Muscle of back (tissue), 3 donors: ENCODE measurements at regions not wholly inside any gene's neighbourhood (a gene's known extent, or its start where the extent isn't known, plus 50 kb on each side); places are given as distances from the start of the nearest gene placed in this dataset.

Source experiments
- DNase-seq, 3 donors: peaks; one replicate each; pipeline versions ENCODE4 v3.0.0 to v3.0.0-alpha.2; 2013

- DNase-seq = no peak
These were observed 97.6 kb downstream of the TM2D1 start for GRCh38 chr1:61627365-61627764.

- no peak for DNase-seq
These were observed 98.1 kb downstream of the TM2D1 start for GRCh38 chr1:61626816-61627215.

- DNase-seq = no peak
These were observed 101.1 kb downstream of the TM2D1 start for GRCh38 chr1:61623852-61624251.

GRCh38 chr1:61620536-61620935 is 104.4 kb downstream of the TM2D1 start:
- DNase-seq = no peak

DNA sequence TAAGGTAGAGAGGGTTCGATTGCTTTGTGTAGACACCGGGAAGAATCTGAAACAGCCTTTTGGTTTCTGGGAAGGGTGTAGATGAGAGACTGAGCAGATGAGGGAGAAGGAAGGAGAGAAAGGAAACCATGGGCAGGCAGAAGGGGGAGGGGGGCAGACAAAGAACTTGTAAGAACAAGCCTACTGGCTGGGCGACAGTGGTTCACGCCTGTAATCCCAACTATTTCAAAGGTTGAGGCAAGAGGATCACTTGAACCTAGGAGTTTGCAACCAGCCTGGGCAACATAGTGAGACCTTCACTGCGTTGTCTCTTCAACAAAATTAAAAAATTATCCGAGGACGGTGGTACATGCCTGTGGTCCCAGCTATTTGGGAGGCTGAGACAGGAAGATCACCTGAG is 106.2 kb downstream of the TM2D1 start:
- no peak for DNase-seq

DNA sequence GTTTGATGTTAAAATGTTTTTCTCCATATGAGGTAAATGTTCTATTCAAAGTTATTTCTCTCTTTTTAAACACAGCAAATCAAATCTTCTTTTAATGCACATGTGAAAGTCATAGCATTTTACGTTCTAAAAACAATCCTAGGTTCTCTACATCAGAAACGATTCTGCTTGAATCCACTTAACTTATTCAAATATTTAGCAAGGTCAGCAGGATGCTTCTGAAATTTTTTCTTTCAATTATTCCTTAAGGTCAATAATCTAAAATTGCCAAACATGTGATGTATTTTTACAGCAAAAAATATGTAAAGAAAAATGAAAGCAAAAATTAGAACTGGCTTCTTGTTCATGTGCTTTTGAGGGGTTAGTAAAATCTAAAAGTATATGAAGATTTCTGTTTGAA is 106.7 kb downstream of the TM2D1 start:
- DNase-seq = no peak

- no peak for DNase-seq
These were observed 108.1 kb downstream of the TM2D1 start for GRCh38 chr1:61616830-61617229.

DNA sequence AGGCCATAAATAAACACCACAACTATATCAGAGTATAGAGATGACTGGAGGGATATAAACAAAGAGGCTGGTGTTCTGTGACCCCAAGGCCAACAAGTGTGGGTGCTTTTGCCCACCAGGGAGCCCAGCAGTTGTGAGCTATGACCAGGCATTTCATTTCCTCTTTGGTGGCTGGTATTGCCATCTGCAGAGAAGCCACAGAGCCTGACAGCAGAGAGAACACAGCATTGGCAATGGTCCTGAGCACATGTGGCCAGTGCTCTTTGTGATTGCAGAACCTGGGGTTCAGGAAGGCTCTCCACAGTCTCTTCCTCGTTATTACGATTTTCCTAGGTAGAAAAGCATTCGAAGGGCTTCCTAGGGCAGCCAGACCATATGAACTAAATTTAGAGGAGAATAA is 112.3 kb downstream of the TM2D1 start:
- DNase-seq = no peak

DNA sequence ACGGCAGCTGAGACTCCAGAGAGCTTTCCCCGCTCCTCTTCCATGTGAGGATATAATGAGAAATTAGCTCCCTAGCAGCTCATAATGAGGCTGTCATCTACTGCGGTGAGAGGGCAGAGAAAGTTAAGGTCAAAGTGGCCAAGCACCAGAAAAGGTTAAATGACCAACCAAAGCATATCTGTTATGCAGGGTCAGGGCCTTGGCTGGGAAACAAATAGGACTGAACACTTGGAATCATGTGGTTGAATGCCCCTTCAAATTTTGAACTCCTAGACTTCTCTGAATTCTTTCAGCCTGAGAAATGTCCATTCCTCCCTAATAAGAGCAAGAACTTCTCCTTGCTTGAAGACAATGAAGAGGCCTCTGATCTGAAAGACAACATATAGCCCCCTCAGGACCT is 115.9 kb downstream of the TM2D1 start:
- no peak for DNase-seq

DNA sequence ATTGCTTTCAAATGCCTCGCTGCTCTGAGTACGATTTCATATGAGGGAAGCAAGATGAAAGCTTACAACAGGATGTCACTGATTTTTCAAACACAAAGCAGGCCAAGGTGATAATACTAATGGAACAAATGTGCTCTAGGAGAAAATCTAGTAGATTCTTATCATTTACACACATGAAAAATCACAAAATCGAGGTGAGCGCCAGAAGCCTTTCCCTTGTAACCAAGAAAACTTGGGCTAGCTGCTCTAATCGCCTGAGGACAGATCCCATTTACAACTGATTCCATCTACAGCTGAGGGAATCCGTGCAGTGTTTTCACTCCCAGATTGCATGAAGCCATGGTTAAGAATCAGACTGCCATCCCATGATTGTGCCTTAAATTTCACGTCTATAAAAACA is 117.5 kb downstream of the TM2D1 start:
- DNase-seq = no peak

- peak in 2 of 3 donors; percentile 36 to 59 for DNase-seq
These were observed 118.3 kb downstream of the TM2D1 start for GRCh38 chr1:61606448-61607312.

GRCh38 chr1:61605607-61606321 is 119.2 kb downstream of the TM2D1 start:
- DNase-seq = no peak

DNA sequence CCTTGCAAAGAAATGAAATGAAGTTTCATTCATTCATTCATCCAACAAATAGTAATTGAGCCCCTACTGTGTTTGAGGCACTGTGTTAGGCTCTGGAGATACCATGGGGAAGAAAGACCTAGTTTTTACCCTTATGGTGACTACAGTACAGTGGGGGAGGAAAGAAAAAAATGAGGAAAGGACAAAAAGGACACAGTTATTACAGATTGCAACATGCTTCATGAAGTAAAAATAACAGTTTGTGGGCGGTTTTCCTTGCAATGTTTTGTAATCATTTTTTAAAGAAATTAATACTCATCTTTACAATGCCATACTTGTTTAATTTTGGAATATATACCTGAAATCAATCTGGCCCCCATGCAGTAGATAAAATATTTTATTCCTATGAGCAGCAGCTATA is 120.3 kb downstream of the TM2D1 start:
- DNase-seq = no peak

DNA sequence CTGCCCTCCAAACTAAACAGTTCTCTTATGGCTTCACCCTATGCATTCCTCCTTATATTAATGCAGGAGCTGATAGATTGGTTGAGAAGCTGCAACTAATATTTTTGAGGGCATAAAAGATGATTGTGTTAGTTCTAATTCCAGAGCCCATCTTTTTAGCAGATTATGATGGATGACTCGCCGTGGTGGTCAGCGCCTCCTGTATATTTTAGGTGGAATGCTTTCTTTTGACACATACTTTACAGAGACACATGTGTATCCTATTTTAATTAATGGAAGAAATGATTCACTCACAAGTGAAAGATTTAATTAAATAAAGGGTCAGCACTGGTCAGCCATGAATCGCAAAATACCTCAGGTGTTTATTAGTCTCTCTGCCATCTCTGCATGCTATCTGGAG is 120.7 kb downstream of the TM2D1 start:
- DNase-seq = no peak

- DNase-seq = no peak
These were observed 122.3 kb downstream of the TM2D1 start for GRCh38 chr1:61602663-61603062.

- no peak for DNase-seq
These were observed 127.3 kb downstream of the TM2D1 start for GRCh38 chr1:61597601-61598000.

GRCh38 chr1:61593331-61593730 is 131.6 kb downstream of the TM2D1 start:
- DNase-seq = no peak

DNA sequence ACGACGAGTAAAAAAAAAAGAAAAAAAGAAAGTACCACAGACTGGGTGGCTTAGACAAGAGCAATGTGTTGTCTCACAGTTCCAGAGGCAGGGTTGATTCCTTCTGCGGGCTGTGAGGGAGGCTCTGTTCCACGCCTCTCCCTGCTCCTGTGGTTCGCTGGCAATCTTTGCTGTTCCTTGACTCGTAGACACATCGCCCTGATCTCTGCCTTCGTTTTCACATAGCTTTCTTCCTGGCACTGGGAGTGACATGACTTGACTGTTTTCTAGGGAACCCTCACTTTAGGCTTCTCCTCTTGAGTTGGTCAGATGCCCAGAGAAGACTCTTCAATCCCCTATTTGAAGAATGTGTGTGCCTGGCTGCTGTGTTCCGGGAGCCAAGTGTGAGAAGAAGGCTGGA is 133.6 kb downstream of the TM2D1 start:
- no peak for DNase-seq

GRCh38 chr1:61588736-61589672 is 135.9 kb downstream of the TM2D1 start:
- DNase-seq = peak; percentile 33 to 78 (median 48)

DNA sequence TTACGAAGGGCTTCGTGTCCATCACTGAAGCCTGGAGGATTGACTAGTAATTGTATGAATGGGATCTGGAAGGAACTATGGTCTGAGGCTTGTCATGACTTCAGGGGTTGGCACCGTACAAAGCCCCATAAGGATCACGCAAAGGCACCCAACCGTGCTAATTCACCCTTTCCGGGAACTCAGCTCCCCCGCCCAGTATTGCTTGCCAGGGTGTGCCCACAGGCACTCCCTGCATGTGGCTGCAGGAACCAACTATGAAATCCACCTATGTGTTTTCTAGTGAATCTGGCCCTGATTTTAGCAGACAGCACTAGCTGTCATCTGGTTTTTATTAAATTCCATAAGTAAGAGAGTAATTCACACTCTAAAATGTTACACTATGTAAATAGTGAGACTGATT is 139.2 kb downstream of the TM2D1 start:
- DNase-seq = peak in 1 of 3 donors; percentile 52

- DNase-seq = no peak
These were observed 141.2 kb downstream of the TM2D1 start for GRCh38 chr1:61583703-61584102.

GRCh38 chr1:61581251-61581650 is 143.7 kb downstream of the TM2D1 start:
- no peak for DNase-seq
